Adrenal gland (tissue), 9 donors: ENCODE measurements at regions not wholly inside any gene's neighbourhood (a gene's known extent, or its start where the extent isn't known, plus 50 kb on each side); places are given as distances from the start of the nearest gene placed in this dataset.
"Not testable (repeated sequence)": the region's sequence is repeated elsewhere in the genome, so short reads cannot be mapped to it uniquely, and the experiment has no call there.

Experiments used
- DNase-seq, 7 donors: peaks; one replicate each; pipeline ENCODE4 v3.0.0-alpha.2; 2019 to 2020
- H3K27ac ChIP-seq, 5 donors: fragments of 200-600 bp; sonication (generic) in 4 of 5; 1 replicate in 3 of 5; 2 replicates in 2 of 5; pipeline versions ENCODE4 v1.5.1 to v1.8.0; 2016 to 2020; ENCODE audit warnings: mild to moderate bottlenecking in 1 of 5
- H3K27me3 ChIP-seq: fragments of 200-600 bp; 2 replicates; pipeline ENCODE4 v1.8.0; 2021
- H3K36me3 ChIP-seq, 2 donors: fragments of 200-600 bp; replicated peaks in 1 of 2; 1 replicate in 1 of 2; 2 replicates in 1 of 2; pipeline versions ENCODE4 v1.5.1 to v1.8.0; 2018 to 2022
- H3K4me1 ChIP-seq, 2 donors: fragments of 200-600 bp; replicated peaks in 1 of 2; 1 replicate in 1 of 2; 2 replicates in 1 of 2; pipeline versions ENCODE4 v1.5.1 to v1.8.0; 2018 to 2021
- H3K4me3 ChIP-seq, 4 donors: fragments of 200-600 bp; sonication (generic) in 3 of 4; one replicate each; pipeline ENCODE4 v1.5.1; 2016 to 2018
- H3K9me3 ChIP-seq, 3 donors: fragments of 200-600 bp; sonication (generic) in 1 of 3; replicated peaks in 1 of 3; 1 replicate in 2 of 3; 2 replicates in 1 of 3; pipeline versions ENCODE4 v1.5.1 to v1.8.0; 2016 to 2021
- CTCF ChIP-seq, 6 experiments: fragments of 450-650 bp in 4 of 6; fragments of 200-600 bp in 2 of 6; sonication (generic) in 1 of 6; IDR thresholded peaks; 1 replicate in 5 of 6; 2 replicates in 1 of 6; pipeline versions ENCODE4 v1.5.1 to v1.8.0; 2016 to 2021; ENCODE audit warnings: antibody characterized with exemption in 6 of 6, mild to moderate bottlenecking in 2 of 6, moderate library complexity in 1 of 6
- POLR2A ChIP-seq, 2 donors: fragments of 450-650 bp; IDR thresholded peaks; one replicate each; pipeline ENCODE4 v1.6.1; 2017; ENCODE audit warnings: antibody characterized with exemption in 2 of 2, mild to moderate bottlenecking in 2 of 2, moderate library complexity in 1 of 2
- WGBS, 4 donors: extraction: QIAGEN DNeasy Blood & Tissue Kit in 2 of 4; methylation state at CpG; one replicate each; pipeline versions ENCODE4 v1.1.5 to v1.1.7; 2013 to 2017; 5-methylcytosine and 5-hydroxymethylcytosine counted together
- intact Hi-C, 2 donors: fragments of 100-400 bp; cut with DNase I; formaldehyde crosslinking; loops; one replicate each; pipeline versions ENCODE4 v1.14.1 to v1.15.0; 2022 to 2023
- donor health status: healthy with polysubstance abuse.
- donor health status: Bipolar disorder and iron deficiency.
- donor health status: DM: yes; HTN: yes; CAD: no.
- donor health status: DM: no; HTN: no; CAD: no.
- donor health status: DM: no; HTN: no; CAD: no.

- Histone ChIP-seq H3K36me3 (no peaks in the 10 kb centered on the region), H3K4me1 (no peaks in the 10 kb centered on the region), H3K9me3 (no peaks in the 10 kb centered on the region), H3K27ac (no peak overlapping the region), H3K27me3 (no peaks in the 10 kb centered on the region), H3K4me3 (no peak overlapping the region)
- intact Hi-C loops = no loop called here
- TF ChIP-seq POLR2A (IDR thresholded peaks at IDR 0.05) (no peak), CTCF (IDR thresholded peaks at IDR 0.05) (no peak)
- DNase-seq = no peak
- WGBS, 4 donors = 77 to 86% (median 85%) methylated on average over 3 of the region's 3 CpGs
Measured at GRCh38 chr14:88967299-88967698, 142.8 kb downstream of the TTC8 start.

- WGBS, 4 donors = 51 to 56% (median 55%) methylated on average over 3 of the region's 3 CpGs
- intact Hi-C loops = no loop called here
Measured at GRCh38 chr14:88975043-88975830, 150.8 kb downstream of the TTC8 start.

GRCh38 chr14:88975926-88976325 lies 151.5 kb downstream of the TTC8 start:
- H3K27me3 ChIP-seq = no peaks in the 10 kb centered on the region
- WGBS, 4 donors = 36 to 50% (median 41%) methylated on average over 2 of the region's 2 CpGs
- no peak for DNase-seq
- H3K36me3 ChIP-seq = no peaks in the 10 kb centered on the region
- intact Hi-C loops = no loop called here
- TF ChIP-seq CTCF (IDR thresholded peaks at IDR 0.05) = no peak
- no peak for TF ChIP-seq POLR2A (IDR thresholded peaks at IDR 0.05)
- H3K4me1 ChIP-seq = peaks cover 9 to 17% of the 10 kb centered on the region in 2 donors
- H3K4me3 ChIP-seq = no peak overlapping the region
- no peaks in the 10 kb centered on the region for H3K9me3 ChIP-seq
- H3K27ac ChIP-seq = no peak overlapping the region

More at GRCh38 chr14:88975043-88975830, 150.8 kb downstream of the TTC8 start:
- Histone ChIP-seq H3K27ac (no peak overlapping the region), H3K4me3 (no peak overlapping the region), H3K27me3 (no peaks in the 10 kb centered on the region), H3K36me3 (no peaks in the 10 kb centered on the region), H3K9me3 (no peaks in the 10 kb centered on the region), H3K4me1 (peaks cover 9 to 17% of the 10 kb centered on the region in 2 donors)
- TF ChIP-seq POLR2A (IDR thresholded peaks at IDR 0.05) (no peak), CTCF (IDR thresholded peaks at IDR 0.05) (no peak)
- peak in 4 of 7 donors; percentile 12 to 75 (median 39) for DNase-seq

GRCh38 chr14:88980907-88981306 lies 156.5 kb downstream of the TTC8 start:
- H3K4me1 ChIP-seq, H3K4me3 ChIP-seq, H3K36me3 ChIP-seq, H3K27me3 ChIP-seq, H3K9me3 ChIP-seq, H3K27ac ChIP-seq, intact Hi-C loops, DNase-seq: not testable (repeated sequence)
- WGBS, 4 donors = 15 to 68% (median 55%) methylated on average over 2 to 4 of the region's 4 CpGs

- Histone ChIP-seq H3K36me3 (no peaks in the 10 kb centered on the region), H3K27ac (no peak overlapping the region), H3K27me3 (no peaks in the 10 kb centered on the region), H3K4me1 (no peaks in the 10 kb centered on the region), H3K9me3 (no peaks in the 10 kb centered on the region), H3K4me3 (no peak overlapping the region)
- TF ChIP-seq POLR2A (IDR thresholded peaks at IDR 0.05) (no peak), CTCF (IDR thresholded peaks at IDR 0.05) (no peak)
- intact Hi-C loops = no loop called here
- WGBS, 4 donors = 81 to 90% (median 87%) methylated on average over 4 of the region's 4 CpGs
- DNase-seq = no peak
Measured at GRCh38 chr14:88981948-88982347, 157.5 kb downstream of the TTC8 start.
